Hypothalamus (tissue), 51 donors: ENCODE measurements at regions not wholly inside any gene's neighbourhood (a gene's known extent, or its start where the extent isn't known, plus 50 kb on each side); places are given as distances from the start of the nearest gene placed in this dataset.
"Not testable (repeated sequence)": the region's sequence is repeated elsewhere in the genome, so short reads cannot be mapped to it uniquely, and the experiment has no call there.

Source experiments
- DNase-seq, 51 donors: peaks; one replicate each; lab custom pipeline; 2025; lab: John Stamatoyannopoulos, UW

DNA sequence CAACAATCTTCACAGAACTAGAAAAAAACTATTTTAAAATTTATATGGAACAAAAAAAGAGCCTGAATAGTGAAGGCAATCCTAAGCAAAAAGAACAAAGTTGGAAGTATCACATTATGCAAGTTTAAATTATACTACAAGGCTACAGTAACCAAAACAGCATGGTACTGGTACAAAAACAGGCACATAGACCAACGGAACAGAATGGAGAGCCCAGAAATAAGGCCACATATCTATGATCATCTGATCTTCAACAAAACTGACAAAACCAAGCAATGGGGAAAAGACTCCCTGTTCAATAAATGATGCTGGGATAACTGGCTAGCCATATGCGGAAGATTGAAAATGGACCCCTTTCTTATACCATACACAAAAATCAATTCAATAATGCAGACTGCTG lies 74.4 kb upstream of the RTN4 start:
- not testable (repeated sequence) for DNase-seq

DNA sequence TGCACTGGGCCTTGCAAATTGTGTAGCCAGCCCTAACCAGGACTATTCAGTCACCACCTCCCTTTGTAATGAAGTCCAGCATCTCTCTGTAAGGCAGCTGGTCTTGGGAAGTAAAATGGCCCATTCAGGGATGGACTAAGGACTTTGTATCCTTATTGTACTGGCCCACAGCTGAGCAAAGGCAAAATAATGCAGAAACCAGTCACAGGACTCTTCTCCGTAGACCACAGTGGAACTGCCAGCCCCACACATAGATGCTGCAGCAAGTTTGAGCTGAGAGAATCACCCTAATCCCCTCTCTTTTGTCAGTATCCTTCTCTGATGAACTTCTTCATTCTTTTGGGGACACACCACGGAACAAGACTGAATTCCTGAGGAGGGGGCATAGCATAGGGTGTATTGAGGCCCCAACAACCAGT lies 73.6 kb upstream of the RTN4 start:
- DNase-seq: peak in 21 of 51 donors; percentile 19 to 80 (median 41)

DNA sequence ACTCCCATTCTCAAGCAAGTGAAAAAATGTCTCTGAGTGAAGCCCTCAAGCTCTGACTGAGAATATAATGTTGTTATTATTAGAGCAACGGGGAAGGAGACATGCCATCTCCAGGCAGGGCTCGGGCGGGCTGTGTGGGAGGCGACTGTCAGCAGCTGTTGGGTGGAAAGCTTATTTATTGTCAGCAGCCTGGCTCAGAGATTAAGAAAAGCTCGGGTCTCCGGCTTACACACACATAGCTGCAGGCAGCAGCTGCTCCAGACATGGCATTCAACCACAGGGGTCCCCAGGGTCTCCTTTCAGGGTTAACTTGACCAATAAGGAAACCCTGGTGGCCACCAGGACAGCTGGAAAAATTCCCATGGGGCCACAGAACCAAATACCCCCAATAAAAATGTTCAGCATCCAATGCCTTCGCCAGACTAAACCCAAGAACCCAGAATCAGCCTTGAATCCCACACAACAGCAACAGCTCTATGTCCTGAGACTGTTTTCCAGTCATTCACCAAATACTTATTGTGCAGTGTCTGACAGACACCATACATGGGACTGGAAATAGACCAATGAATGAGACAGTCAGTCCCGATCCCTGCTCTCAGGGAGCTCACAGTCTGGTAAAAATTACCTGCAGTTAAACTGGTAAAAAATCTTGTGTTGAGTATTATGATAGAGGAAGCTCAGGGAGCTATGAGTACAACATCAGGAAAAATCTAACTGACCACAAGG lies 70.5 kb upstream of the RTN4 start:
- DNase-seq: peak in 38 of 51 donors; percentile 7 to 85 (median 47)

DNA sequence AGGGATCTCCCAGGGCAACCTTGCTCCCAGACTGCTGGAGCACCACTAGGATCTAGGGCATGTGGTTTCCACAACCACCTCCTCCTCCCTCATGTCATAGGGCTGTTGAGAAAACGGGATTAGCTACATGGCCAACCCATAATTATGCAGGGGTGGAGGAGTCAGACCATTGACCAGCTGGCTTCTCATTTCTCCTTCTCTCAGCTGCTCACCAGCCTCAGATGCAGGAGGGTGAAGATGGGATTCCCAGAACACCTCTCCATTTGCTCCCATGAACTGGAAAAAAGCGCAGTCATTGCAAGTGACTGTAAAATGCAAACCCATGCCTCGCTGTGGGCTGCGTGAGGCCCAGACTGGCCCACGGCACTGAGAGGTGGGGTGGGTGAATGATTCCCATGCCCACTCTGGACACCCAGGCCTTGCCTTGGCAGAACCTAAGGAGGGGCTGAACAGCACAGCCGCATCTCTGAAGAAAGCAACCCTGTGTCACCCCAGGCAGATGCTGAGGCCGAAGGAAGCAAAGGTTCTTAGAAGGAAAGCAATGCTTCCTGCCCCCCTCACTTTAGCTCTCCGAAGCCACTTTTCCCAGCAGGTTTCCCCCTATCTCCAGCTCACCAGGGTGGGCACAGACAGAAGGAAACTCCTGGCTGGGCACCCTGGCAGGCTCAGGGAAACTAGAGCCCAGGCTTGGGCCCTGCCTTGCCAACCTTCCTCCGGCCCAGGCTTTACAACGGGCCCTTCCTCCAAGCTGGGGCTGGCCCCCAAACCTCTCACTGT lies 69.6 kb upstream of the RTN4 start:
- peak in 8 of 51 donors; percentile 18 to 71 (median 35) for DNase-seq

DNA sequence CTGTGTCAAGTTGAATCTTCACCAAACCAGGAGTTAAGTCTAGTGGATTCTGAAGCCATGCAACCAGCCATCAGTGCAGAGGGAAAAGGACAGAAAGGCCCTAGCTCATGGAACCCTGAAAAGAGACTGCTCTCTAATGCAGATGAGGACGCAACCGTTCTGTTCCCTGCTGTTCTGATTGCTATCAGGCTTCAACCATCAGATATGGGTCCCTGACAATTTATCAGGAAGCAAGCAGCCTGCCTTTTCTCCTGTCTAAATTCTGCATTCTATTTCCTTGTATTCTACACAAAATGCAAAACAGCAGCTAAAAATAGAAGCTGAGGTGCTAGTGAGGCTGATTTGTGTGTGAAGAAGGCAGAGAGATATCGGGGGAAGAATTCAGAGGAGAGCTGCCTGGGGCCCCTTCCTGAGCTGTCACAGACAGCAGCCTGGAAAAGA lies 68.4 kb upstream of the RTN4 start:
- DNase-seq: peak in 1 of 51 donors; percentile 47

DNA sequence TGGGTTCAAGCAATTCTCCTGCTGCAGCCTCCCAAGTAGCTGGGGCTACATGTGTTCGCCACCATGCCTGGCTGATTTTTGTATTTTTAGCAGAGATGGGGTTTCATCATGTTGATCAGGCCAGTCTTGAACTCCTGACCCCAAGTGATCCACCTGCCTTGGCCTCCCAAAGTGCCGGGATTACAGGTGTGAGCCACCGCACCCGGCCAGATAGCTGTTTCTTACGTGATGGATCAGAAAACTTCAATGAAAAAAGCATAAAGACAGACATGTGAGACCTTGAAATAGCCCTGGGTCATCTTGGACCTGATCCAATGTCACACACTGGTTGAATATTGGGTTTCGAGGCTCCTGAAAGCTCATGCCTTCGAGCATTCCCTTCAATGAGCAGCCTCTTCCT lies 66.7 kb upstream of the RTN4 start:
- DNase-seq: no peak

DNA sequence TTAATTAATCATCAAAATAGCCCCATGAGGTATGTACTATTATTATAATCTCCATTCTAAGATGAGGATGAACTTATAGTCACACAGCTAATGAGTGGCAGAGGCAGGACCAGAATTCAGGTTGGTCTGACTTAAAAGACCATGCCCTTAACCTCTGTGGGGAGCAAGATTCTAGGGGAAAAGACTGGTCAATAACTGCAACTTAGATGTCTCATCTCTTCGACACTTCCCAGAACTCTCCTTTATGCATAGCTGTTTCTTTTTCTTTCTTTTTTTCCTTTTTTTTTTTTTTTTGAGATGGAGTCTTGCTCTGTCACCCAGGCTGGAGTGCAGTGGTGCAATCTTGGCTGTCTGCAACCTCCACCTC lies 66.3 kb upstream of the RTN4 start:
- DNase-seq: no peak

DNA sequence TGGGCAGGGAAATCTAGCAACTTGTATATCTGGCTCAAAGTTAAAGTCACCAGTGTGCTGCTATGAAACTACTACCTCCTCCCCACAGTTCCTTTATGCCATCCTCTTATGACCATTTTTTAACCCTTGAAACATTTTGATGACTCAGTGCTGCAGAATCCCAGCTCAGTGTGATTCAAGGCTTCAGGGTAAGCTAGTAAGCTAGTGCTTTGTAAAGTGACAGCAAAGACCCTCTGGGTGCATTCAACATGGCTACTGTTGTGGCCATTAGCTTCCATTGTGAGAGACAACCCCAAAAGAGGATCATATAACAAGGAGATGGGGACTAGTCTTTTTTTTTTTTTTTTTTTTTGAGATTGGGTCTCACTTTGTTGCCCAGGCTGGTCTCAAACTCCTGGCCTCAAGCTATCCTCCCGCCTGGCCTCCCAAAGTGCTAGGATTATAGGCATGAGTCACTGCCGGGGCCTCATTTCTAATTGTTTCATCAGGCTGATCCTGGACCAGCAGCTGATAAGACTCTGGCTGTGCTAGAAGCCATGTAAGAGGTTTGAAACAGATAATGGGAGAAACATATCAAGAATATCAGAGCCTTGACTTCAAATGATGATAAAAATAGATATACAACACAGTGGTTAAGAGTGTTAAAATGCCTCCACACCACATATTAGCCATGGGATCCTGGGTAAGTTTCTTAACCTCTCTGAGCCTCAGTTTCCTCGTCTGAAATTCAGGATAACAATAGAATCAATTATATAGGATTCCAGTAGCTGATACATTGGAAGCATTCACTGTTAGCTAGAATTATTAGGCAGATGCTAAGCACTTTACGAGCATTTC lies 65.7 kb upstream of the RTN4 start:
- no peak for DNase-seq

DNA sequence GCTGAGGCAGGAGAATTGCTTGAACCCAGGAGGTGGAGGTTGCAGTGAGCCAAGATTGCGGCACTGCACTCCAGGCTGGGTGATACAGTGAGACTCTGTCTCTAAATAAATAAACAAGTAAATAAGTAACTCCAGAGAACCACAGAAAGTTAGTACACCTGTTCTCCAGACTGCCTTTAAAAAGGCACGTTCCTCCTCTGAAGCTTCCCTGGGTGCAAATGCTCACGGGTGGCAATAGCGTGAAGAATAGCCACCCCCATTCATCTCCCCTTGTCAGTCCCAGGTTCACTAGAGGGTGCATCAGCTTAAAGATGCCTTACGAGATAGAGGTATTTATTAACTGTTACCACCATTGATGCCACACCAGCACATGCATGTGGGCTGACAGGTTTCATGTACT lies 64.3 kb upstream of the RTN4 start:
- DNase-seq: no peak

DNA sequence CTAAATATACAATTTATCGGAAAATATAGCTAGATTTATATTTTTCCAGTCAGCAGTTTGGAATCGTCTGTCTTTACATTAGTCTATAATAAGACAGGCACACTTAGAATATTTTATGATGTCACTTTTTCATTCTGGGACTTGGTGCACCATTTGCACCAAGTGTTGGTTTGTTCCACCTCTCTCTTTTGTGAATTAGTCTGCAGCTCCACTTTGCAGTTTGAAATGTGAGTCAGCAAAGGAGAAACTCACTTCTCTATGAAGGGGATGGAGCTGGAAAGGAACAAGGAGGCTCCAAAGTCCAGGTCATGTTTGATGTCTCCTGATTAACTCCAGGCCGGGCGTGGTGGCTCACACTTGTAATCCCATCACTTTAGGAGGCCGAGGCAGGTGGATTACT lies 63.8 kb upstream of the RTN4 start:
- DNase-seq: no peak

DNA sequence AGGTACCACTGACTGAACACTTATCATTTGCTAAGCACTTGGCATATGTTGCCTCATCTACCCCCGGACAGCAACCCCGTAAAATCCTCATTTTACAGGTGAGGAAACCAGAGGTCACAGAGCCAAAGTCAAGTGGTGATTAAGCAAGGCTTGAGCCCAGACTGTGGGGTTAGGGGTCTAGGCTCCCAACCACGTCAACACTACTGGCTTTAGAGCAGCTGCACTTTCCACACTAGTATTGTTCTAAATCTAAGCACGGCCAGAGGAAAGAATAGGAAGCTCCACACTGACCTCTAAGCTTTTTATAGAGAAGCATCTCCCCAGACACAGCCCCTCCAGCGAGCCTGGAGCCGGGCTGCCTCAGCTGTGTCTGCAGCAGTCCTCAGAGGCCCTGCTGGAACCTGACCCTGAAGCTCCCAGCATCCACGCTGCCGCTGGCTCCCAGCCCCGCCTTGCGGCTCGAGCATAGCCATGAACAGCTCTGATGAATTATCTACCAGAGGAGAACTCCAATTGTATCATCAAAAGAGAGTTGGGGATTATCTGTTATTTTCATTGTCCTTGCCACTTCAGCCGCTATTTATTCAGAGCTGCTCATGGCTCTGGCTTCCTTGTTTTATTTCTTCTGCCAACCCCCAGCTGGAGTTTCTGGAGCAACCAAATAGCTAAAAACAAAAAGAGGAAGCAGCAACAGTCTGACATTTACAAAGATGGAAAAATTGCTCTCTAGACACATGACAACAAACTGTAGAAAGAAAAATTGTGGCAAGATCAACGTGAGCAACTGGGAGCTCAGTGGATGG lies 62.2 kb upstream of the RTN4 start:
- peak in 50 of 51 donors; percentile 15 to 88 (median 64) for DNase-seq

DNA sequence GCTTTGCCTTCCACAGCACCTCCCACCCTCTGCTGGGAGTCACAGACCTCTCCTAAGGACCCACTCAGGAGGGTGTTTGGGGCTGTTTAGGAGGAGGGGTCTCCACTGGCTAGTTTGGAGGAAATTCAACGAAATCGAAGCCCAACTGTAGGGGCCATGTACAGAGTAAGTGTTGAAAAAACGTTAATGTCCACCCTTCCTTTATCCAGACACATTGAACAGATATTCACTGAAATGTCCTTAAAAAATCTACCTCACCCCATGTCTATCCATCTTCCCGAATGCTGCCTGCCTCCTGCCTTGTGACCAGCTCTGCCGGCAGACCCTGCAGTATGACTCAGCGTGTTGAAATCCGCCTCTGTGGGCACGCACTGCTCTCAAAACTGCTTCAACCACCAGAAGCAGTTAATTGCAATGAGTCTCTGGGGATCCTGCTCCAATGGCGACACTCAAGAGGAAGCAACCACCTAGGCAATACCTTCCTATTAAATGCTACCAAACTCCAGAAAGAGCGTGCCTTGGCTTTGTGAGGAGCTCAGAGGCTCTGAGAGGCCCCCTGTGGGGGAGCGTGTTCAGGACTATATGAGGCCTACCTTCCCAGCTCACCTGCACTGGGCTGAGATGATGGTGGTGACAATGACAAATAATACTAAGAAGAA lies 61.4 kb upstream of the RTN4 start:
- DNase-seq: peak in 39 of 51 donors; percentile 8 to 77 (median 47)

DNA sequence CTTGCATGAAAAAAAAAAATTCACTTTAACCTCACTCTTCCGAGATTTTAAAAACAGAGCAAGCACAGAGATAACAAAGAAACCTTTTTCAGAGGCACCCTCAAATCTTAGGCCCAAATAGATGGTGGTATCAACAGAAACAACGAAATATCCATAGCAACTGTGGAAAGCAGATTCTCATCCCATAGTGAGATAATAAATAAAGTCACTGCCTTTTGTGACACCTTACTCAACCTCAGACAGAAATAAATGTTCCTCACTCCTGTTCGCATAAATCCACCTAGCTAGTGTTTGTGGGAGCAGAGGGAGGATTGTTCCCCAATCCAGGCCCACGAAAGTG lies 60.9 kb upstream of the RTN4 start:
- DNase-seq: no peak

DNA sequence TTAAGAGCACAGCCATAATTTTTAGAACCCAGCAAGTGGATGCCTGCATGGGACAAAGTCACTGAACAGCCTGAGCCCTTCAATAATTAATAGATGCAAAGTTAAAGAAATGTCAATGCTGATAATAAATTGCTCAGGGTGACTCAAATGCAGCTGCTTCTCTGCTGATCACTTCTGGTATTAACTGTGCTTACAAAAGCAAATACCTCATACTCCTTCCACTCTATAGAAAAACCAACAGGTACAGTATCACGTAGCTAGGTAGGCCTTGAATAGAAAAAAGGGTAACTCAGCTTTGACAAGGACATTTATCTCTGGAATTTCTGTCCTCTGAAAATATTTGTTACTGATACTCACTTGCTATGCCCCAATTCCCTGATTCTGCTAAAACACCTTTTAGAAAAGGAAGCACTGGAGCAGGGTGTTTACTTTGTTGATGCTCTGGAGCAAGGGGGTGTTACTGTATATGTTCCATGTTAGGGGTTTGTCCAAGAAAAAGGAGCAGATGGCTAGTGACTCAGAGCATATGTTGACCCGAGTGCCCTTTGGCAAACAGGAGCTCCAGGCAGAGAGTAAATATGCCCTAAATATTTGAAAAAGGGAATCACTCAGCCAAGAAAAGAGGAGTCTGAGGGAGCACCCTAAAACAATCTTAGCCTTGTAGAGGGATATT lies 59.1 kb upstream of the RTN4 start:
- no peak for DNase-seq

DNA sequence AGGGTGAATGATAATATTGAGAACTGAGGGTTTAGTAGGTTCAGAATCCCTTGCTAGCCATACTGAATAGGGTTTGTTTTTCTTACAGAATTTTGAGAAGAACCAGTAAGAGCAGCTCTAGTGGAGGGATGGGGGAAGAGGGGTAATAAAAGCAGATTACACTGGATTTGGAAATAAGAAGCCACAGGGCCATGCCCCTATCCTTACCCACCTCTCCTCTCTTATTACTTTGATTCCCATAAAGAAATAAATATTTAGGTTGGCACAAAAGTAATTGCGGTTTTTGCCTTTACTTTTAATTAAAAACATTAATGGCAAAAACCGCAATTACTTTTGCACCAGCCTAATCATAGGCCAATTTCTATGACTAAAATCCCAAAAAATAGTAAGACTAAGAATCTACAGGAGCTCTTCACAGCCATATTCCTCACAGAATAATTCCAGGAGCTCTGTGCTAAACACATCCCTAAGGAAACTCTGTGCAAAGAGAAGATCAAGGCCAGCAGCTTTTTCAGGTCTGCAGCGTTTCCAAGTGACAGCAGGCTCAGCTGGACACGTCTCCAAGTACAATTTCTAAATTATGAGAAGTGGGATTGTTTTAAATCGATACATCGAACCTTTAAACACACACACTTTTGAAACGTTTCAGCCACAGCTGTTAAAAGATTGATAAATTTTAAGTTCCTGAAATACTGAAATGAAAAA lies 58.4 kb upstream of the RTN4 start:
- no peak for DNase-seq

DNA sequence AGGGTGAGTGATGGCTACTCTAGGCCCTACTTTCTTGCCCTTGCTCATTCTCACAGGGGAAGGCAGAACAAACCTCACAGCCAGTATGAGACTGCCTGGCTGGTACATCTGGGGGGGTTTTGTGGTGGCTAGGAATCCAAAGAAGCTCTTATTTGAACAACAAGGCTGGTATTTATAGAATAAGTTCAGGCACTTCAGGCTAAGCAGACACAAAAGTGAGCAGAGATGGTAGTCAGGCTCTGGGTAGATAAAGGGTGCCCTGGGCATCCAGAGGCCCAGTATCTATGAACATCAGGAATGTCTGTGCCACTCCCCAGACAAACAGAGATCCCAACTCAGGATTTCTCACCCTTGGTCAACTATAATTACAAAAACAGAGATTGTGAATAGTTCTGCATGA lies 57.2 kb upstream of the RTN4 start:
- DNase-seq: no peak

DNA sequence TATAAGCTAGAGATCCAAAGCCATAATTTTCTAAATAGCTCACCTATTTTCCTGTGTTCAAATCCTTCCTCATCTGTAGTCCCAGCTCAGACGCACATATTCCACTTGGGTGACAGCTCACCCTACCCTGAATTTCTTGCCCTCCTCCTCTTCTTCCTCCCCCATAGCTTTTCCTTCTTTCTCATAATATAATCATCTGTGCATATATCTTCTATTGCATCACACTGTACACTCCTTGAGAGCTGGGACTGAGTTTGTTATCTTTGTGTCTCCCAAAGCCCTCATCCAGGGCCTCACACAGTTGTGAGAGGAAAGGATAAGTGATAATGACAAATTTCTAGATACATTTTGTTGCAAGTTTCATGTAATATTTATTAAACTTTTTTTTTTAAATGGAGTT lies 55.9 kb upstream of the RTN4 start:
- no peak for DNase-seq

DNA sequence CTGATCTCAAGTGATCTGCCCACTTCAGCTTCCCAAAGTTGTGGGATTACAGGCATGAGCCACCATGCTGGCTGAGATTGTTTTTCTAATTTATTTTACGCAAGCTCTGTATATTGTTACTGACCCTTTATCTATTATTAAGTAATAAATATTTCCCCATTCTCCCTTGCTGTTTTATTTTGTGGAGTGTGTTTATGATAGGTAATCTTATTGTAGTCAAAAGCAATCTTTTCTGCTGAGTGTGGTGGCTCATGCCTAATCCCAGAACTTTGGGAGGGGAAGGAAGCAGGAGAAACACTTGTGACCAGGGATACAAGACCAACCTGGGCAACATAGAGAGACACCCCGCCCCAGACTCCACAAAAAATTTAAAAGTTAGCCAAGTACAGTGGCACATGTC lies 55.2 kb upstream of the RTN4 start:
- no peak for DNase-seq

DNA sequence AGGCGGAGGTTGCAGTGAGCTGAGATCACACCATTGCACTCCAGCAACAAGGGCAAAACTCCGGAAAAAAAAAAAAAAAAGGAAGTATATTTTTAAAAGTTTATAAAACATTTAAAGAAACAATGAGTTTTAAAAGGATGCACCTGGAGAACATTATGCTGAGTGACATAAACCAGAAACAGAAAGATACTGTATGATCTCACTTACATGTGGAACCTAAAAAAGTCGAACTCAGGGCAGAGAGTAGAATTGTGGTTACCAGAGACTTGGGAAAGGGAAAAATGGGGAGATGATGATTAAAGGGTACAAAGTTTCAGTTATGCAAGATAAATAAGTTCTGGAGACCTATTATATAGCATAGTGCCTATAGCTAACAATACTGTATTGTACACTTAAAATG lies 52.8 kb upstream of the RTN4 start:
- no peak for DNase-seq
